Activated CD8-positive, alpha-beta memory T cell treated with anti-CD3 and anti-CD28 coated beads, Interleukin-2, amount 50 U/mL, for 1 hour (primary cell): ENCODE measurements at regions not wholly inside any gene's neighbourhood (a gene's known extent, or its start where the extent isn't known, plus 50 kb on each side); places are given as distances from the start of the nearest gene placed in this dataset.

Experiments
- DNase-seq: peaks from one replicate; pipeline ENCODE4 v3.0.0-alpha.2; 2020; ENCODE audit errors: extremely low read depth

GRCh38 chr3:106611116-106611515 lies 742.3 kb upstream of the CBLB start:
- DNase-seq, result no peak

- DNase-seq, result no peak
These were observed 743.0 kb upstream of the CBLB start for GRCh38 chr3:106611841-106612240.

- DNase-seq, result no peak
These were observed 747.7 kb upstream of the CBLB start for GRCh38 chr3:106616556-106616955.

GRCh38 chr3:106617276-106617675 lies 748.5 kb upstream of the CBLB start:
- DNase-seq, result no peak

- no peak for DNase-seq
These were observed 751.8 kb upstream of the CBLB start for GRCh38 chr3:106620646-106621045.

GRCh38 chr3:106624154-106624553 lies 753.1 kb upstream of the CCDC54 start:
- no peak for DNase-seq

GRCh38 chr3:106628407-106628806 lies 748.8 kb upstream of the CCDC54 start:
- no peak for DNase-seq

- no peak for DNase-seq
These were observed 747.9 kb upstream of the CCDC54 start for GRCh38 chr3:106629215-106629832.

GRCh38 chr3:106631373-106632108 lies 745.7 kb upstream of the CCDC54 start:
- DNase-seq, result no peak

- DNase-seq, result no peak
These were observed 742.0 kb upstream of the CCDC54 start for GRCh38 chr3:106635271-106635670.

GRCh38 chr3:106635826-106636225 lies 741.4 kb upstream of the CCDC54 start:
- no peak for DNase-seq

- DNase-seq, result no peak
These were observed 736.9 kb upstream of the CCDC54 start for GRCh38 chr3:106640353-106640752.

- no peak for DNase-seq
These were observed 735.1 kb upstream of the CCDC54 start for GRCh38 chr3:106642161-106642560.

- no peak for DNase-seq
These were observed 733.5 kb upstream of the CCDC54 start for GRCh38 chr3:106643684-106644161.

GRCh38 chr3:106673926-106674569 lies 703.2 kb upstream of the CCDC54 start:
- no peak for DNase-seq

GRCh38 chr3:106675451-106675850 lies 701.8 kb upstream of the CCDC54 start:
- no peak for DNase-seq

- DNase-seq, result no peak
These were observed 698.4 kb upstream of the CCDC54 start for GRCh38 chr3:106678657-106679390.

- no peak for DNase-seq
These were observed 693.2 kb upstream of the CCDC54 start for GRCh38 chr3:106683953-106684620.

GRCh38 chr3:106685745-106686144 lies 691.5 kb upstream of the CCDC54 start:
- DNase-seq, result no peak

GRCh38 chr3:106687905-106688304 lies 689.3 kb upstream of the CCDC54 start:
- no peak for DNase-seq

GRCh38 chr3:106688464-106688863 lies 688.8 kb upstream of the CCDC54 start:
- no peak for DNase-seq

- DNase-seq, result no peak
These were observed 685.8 kb upstream of the CCDC54 start for GRCh38 chr3:106691476-106691875.
